Activated T-cell treated with anti-CD3 and anti-CD28 coated beads, Interleukin-2, amount 50 U/mL, for 24 hours (primary cell): ENCODE measurements at regions not wholly inside any gene's neighbourhood (a gene's known extent, or its start where the extent isn't known, plus 50 kb on each side); places are given as distances from the start of the nearest gene placed in this dataset.
"Not testable (repeated sequence)": the region's sequence is repeated elsewhere in the genome, so short reads cannot be mapped to it uniquely, and the experiment has no call there.

ENCODE experiments used
- DNase-seq: peaks from one replicate; pipeline ENCODE4 v3.0.0-alpha.2; 2020
- H3K27ac Mint-ChIP-seq: 2 replicates; pipeline ENCODE4 v1.8.0; 2020; ENCODE audit warnings: mild to moderate bottlenecking, mixed read lengths
- H3K27me3 Mint-ChIP-seq: 2 replicates; pipeline ENCODE4 v1.8.0; 2020; ENCODE audit warnings: mixed read lengths
- H3K36me3 Mint-ChIP-seq: 2 replicates; pipeline ENCODE4 v1.8.0; 2020; ENCODE audit warnings: low read depth, mixed read lengths
- H3K4me1 Mint-ChIP-seq: 2 replicates; pipeline ENCODE4 v1.8.0; 2020; ENCODE audit warnings: low read depth, mixed read lengths
- H3K4me3 Mint-ChIP-seq: 2 replicates; pipeline ENCODE4 v1.8.0; 2020; ENCODE audit warnings: mild to moderate bottlenecking, moderate library complexity, mixed read lengths
- H3K9me3 Mint-ChIP-seq: 2 replicates; pipeline ENCODE4 v1.8.0; 2020; ENCODE audit warnings: mixed read lengths

DNA sequence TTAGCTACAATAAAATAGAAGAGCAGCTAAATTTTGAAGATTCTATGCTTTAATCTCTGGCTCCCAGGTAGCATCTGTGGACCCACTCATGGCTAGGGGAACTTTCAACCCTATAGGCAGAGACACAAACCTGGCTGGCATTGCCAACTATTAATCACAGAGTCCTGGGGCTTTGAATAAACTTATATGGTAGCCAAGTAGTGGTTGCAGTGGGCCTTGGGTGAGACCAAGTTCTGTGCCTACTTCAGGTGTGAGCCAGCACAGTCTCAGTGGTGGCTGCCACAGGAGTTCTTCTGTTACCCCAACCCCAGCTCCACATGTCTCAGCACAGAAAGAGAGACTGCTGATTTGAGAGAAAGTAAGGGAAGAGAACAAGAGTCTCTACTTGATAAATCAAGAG, 1626.5 kb downstream of the SPATA31A7 start:
- not testable (repeated sequence) for H3K4me1 Mint-ChIP-seq, H3K9me3 Mint-ChIP-seq, DNase-seq, H3K36me3 Mint-ChIP-seq, H3K4me3 Mint-ChIP-seq, H3K27ac Mint-ChIP-seq
- peaks cover 39% of the 10 kb centered on the region for H3K27me3 Mint-ChIP-seq

DNA sequence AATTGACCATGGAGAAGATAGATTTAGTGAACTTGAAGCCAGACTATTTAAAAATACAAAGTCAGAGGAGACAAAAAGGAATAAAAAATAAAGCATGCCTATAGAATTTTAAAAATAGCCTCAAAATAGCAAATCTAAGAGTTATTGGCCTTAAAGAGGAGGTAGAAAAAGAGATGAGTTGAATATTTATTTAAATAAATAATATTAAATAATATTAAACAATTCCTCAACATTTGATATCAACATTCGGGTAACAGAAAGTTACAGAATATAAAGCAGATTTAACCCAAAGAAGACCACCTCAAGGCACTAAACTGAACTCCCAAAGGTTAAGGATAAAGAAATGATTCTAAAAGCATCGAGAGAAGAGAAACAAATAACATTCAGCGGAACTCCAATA, 1627.4 kb downstream of the SPATA31A7 start:
- not testable (repeated sequence) for DNase-seq, H3K27ac Mint-ChIP-seq, H3K4me1 Mint-ChIP-seq, H3K36me3 Mint-ChIP-seq, H3K4me3 Mint-ChIP-seq, H3K9me3 Mint-ChIP-seq
- H3K27me3 Mint-ChIP-seq = peaks cover 39% of the 10 kb centered on the region

DNA sequence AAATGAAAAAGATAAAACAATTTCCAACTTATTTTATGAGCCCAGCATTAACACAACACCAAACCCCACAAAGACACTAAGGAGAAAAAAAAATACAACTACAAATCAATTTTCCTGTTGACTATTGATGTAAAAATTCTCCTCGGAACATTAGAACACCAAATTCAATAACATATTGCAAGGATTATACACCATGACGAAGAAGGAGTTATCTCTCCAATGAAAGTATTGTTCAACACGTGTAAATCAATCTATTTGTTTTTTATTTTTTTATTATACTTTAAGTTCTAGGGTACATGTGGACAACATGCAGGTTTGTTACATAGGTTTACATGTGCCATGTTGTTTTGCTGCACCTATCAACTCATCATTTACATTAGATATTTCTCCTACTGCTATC, 1632.3 kb downstream of the SPATA31A7 start:
- peaks cover 21% of the 10 kb centered on the region for H3K27me3 Mint-ChIP-seq
- H3K36me3 Mint-ChIP-seq, H3K9me3 Mint-ChIP-seq, DNase-seq, H3K4me1 Mint-ChIP-seq, H3K4me3 Mint-ChIP-seq, H3K27ac Mint-ChIP-seq: not testable (repeated sequence)

DNA sequence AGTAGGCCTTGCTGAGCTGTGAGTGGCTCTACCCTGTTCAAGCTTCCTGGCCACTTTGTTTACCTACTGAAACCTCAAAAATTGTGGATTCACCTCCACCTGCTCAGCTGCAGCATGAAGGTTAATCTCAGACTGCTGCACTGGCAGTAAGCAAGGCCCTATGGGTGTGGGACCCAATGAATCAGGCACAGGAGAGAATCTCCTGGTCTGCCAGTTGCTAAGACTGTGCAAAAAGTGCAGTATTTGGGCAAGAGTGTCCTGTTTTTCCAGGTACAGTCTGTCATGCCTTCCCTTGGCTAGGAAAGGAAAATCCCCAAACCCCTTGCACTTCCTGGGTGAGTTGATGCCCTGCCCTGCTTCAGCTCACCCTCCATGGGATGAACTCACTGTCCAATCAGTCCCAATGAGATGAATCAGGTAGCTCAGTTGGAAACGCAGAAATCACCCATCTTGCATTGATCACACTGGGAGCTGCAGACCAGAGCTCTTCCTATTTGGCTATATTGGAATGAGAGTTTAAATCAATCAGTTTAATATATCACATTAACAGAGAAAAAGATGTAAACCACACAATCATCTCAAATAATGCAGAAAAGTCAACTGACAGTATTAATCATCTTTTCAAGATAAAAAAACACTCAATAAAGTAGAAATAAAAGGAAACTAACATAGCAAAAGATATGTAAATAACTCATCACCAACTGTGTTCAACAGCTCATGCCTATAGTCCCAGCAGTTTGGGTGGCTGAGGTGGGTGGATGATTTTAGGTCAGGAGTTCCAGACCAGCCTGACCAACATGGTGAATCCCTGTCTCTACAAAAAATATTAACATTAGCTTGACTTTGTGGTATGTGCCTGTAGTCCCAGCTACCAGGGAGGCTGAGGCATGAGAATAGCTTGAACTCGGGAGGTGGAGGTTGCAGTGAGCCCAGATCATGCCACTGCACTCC, 1638.4 kb downstream of the SPATA31A7 start:
- H3K36me3 Mint-ChIP-seq, H3K4me1 Mint-ChIP-seq, H3K4me3 Mint-ChIP-seq, H3K27ac Mint-ChIP-seq, H3K9me3 Mint-ChIP-seq, DNase-seq: not testable (repeated sequence)
- peaks cover 18% of the 10 kb centered on the region for H3K27me3 Mint-ChIP-seq

DNA sequence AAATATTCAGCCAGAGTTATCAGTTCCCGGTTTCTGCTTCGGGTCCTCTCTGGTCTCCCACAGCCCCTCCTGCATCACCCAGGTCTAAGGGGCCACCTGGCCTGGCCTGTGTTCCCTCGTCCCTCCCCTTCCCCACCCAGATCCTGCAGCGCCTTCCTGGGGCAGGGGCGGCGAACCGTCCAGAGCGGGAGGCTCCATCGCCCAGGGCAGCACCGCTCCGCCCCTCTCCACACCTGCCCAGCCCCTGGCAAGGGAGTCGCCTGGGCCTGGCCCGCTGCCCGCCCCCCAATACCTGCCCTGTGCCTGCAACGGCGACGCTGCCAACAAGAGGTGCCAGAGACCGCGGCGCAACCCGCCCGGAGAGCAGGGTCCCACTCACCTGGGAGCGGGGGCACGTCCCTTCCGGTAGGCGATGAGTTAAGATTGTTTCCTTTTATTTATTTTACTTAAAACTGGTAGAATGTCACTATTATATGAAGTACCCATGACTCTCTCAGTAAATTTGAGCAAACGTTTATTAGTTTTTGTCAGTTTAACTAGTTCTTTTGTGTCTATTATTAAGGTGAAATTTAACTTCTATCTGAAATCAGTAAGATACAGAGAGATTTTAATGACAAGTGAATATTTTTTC, 1641.1 kb downstream of the SPATA31A7 start:
- not testable (repeated sequence) for H3K4me1 Mint-ChIP-seq, H3K27ac Mint-ChIP-seq, H3K36me3 Mint-ChIP-seq, H3K4me3 Mint-ChIP-seq, DNase-seq, H3K9me3 Mint-ChIP-seq
- peaks cover 11% of the 10 kb centered on the region for H3K27me3 Mint-ChIP-seq

DNA sequence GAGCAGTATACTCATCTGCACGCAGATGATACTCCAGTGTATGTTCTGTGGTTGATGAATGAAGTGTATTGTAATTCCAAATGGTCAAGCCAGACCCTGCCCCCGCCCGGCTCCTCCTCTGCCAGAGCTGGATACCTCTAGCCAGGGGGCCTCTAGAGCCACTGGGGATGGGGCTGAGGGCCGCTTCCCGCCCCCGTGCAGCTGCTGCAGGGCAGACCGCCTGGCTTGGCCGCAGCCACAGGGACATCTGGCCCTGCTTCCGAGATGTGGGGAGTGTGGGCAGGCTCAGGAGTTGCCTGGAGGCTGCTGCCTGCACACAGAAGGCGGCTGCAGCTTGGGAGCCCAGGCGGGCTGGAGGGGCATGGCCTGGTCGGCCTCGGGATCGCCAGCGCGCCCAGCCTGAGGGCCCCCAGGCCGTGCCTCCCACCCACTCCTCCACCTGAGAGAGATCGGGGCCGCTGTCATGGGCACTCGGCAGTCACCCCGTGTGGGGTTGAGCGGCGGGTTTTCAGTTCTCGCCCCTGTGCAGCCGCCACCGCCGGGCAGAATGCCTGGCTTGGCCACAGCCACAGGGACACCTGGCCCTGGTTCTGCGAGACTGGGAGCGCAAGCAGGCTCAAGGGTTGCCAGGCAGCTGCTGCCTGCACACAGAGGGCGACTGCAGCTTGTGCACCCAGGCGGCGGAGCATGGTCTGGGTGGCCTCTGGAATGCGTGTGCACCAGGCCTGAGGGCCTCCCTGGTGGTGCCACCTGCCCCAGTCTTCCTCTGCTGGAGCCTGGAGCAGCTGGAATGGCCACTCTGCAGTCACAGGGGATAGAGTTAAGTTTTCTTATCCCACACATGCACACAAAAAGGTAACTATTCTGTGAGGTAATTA, 1643.7 kb downstream of the SPATA31A7 start:
- H3K27me3 Mint-ChIP-seq = peaks cover 11% of the 10 kb centered on the region
- not testable (repeated sequence) for H3K4me1 Mint-ChIP-seq, H3K9me3 Mint-ChIP-seq, DNase-seq, H3K4me3 Mint-ChIP-seq, H3K36me3 Mint-ChIP-seq, H3K27ac Mint-ChIP-seq

DNA sequence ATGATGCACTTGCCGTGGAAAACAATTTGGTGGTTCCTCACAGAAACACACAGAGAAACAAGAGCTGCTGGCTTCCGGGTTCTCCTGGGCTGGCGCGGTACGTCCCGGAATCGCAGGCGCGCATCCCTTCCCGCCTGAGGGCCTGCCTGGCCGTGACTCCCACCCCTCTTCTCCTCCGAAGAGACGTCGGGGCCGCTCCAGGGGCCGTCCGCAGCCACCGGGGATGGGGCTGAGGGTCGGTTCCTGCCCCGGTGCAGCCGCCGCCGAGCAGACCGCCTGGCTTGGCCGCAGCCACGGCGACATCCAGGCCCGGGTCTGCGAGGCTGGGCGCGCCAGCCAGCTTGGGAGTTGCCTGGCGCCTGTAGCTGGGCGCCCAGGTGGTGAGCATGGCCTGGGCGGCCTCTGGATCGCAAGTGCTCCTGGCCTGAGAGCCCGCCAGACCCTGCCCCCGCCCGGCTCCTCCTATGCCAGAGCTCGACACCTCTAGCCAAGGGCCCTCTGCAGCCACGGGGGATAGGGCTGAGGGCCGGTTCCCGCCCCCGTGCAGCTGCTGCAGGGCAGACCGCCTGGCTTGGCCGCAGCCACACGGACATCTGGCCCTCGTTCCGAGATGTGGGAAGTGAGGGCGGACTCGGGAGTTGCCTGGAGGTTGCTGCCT, 1647.5 kb downstream of the SPATA31A7 start:
- peaks cover 11% of the 10 kb centered on the region for H3K27me3 Mint-ChIP-seq
- H3K4me3 Mint-ChIP-seq = peak overlapping the region; percentile 61
- not testable (repeated sequence) for H3K9me3 Mint-ChIP-seq, H3K27ac Mint-ChIP-seq, H3K4me1 Mint-ChIP-seq, H3K36me3 Mint-ChIP-seq
- DNase-seq = peak; percentile 79

DNA sequence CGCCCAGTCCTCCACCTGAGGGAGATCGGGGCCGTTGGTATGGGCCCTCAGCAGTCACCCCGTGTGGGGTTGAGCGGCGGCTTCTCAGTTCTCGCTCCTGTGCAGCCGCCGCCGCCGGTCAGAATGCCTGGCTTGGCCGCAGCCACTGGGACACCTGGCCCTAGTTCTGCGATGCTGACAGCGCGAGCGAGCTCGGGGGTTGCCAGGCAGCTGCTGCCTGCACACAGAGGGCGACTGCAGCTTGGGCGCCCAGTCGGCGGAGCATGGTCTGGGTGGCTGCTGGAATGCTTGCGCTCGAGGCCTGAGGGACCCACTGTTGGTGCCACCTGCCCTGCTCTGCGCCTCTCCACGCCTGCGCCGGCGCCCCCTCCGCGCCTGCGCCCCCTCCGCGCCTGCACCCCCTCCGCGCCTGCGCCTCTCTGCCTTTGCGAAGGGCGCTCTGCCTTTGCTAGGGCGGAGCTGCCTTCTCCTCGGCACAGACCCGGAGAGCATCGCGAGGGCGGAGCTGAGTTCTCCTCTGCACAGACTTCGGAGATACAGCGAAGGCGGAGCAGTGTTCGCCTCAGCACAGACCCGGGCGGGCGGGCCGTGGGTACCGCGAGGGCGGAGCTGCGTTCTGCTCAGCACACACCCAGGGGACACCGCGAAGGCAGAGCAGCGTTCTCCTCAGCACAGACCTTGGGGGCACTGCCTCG, 1648.3 kb downstream of the SPATA31A7 start:
- peak; percentile 98 for DNase-seq
- Mint-ChIP-seq H3K27ac (peak overlapping the region; percentile 68), H3K4me3 (peak overlapping the region; percentile 72), H3K27me3 (peaks cover 19% of the 10 kb centered on the region)
- not testable (repeated sequence) for H3K36me3 Mint-ChIP-seq, H3K9me3 Mint-ChIP-seq, H3K4me1 Mint-ChIP-seq

DNA sequence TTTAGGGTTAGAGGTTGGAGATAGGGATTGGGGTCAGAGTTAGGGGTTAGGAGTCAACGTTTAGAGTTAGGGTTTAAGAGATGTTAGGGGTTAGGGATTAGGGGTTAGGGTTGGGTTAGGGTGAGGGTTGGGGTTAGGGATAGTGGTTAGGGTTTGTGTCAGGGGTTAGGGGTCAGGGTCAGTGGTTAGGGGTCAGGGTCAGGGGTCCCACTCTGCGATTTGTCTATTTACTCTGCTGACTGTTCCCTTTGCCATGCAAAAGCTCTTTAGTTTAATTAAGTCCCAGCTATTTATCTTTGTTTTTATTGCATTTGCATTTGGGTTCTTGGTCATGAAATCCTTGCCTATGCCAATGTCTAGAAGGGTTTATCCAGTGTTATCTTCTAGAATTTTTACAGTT, 1649.3 kb downstream of the SPATA31A7 start:
- peaks cover 21% of the 10 kb centered on the region for H3K27me3 Mint-ChIP-seq

DNA sequence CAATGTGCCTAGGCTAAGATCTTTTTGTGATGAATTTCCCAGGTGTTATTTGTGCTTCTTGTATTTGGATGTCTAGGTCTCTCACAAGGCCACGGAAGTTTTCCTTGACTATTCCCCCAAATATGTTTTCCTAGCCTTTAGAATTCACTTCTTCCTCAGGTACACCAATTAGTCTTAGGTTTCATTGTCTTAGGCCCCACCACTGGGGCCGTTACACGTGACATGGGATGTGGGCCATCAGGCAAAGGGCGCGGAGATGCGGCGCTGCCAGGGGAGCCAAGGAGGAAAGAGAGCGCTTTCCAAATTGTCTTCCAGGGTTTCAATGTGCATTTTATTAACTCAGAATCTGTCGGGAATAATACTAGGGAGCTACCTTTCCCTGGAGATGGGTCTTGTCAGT, 1653.3 kb downstream of the SPATA31A7 start:
- not testable (repeated sequence) for H3K4me3 Mint-ChIP-seq, H3K9me3 Mint-ChIP-seq, H3K36me3 Mint-ChIP-seq, H3K4me1 Mint-ChIP-seq, H3K27ac Mint-ChIP-seq, DNase-seq
- H3K27me3 Mint-ChIP-seq = peaks cover 21% of the 10 kb centered on the region

More for the DNA sequence above, 1649.3 kb downstream of the SPATA31A7 start:
- H3K9me3 Mint-ChIP-seq, H3K27ac Mint-ChIP-seq, H3K36me3 Mint-ChIP-seq, H3K4me3 Mint-ChIP-seq, H3K4me1 Mint-ChIP-seq, DNase-seq: not testable (repeated sequence)

DNA sequence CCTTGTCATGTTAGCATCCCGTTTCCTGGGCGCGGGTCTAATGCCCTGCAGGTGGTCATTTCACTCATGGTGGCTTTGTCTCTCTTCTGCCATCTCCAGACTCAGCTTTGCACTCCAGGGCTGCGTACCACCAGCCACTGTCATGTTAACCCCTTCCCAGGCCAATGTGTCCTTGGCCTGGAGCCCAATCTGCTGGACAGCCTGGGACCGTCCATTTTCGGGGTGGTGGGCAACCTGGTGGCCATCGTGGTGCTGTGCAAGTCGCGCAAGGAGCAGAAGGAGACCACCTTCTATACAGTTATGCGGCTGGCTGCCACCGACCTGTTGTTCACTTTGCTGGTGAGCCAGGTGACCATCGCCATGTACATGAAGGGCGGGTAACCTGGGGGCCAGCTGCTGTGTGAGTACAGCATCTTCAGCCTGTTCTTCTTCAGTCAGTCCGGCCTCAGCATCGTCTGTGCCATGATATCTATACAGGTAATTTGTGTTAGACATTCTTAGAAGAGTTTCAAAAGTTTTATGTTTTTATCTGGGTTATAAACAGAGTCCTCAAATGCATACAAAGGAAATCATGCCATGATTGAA, 1654.0 kb downstream of the SPATA31A7 start:
- not testable (repeated sequence) for H3K4me1 Mint-ChIP-seq, DNase-seq, H3K27ac Mint-ChIP-seq, H3K4me3 Mint-ChIP-seq, H3K36me3 Mint-ChIP-seq, H3K9me3 Mint-ChIP-seq
- H3K27me3 Mint-ChIP-seq = peaks cover 18% of the 10 kb centered on the region

DNA sequence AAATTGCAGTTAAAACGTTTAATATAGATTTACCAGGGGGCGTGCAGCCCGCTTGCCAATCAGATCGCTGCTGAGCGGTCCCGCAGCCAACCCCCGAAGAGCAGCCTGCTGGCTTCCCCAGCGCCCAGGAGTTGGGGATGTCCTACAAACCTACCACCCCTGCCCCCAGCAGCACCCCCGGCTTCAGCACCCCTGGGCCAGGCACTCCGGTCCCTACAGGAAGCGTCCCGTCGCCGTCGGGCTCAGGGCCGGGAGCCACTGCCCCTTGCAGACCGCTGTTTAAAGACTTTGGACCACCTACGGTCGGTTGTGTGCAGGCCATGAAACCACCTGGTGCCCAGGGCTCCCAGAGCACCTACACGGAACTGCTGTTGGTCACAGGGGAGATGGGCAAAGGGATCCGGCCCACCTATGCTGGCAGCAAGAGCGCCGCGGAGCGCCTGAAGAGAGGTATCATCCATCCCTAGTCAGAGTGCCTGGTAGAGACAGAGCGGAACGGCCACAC, 1654.9 kb downstream of the SPATA31A7 start:
- not testable (repeated sequence) for H3K9me3 Mint-ChIP-seq, H3K27ac Mint-ChIP-seq, H3K4me1 Mint-ChIP-seq, H3K36me3 Mint-ChIP-seq, DNase-seq
- H3K4me3 Mint-ChIP-seq = peak overlapping the region; percentile 27
- H3K27me3 Mint-ChIP-seq = peaks cover 18% of the 10 kb centered on the region

DNA sequence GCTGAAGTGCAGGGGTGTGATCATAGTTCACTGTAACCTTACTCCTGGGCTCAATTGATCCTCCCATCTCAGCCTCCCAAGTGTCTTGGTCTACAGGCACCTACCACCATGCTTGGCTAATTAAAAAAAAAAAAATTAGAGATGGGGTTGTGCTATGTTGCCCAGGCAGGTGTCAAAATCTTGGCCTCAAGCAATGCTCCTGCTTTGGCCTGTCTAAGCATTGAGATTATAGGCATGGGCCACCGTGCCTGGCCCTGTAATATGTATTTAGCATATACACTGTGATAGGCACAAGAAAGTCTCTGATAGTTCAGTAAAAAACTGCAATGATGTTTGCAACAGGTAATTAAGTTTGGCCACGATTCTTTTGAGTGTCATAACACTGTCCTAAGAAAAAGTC, 1658.4 kb downstream of the SPATA31A7 start:
- H3K9me3 Mint-ChIP-seq, H3K4me1 Mint-ChIP-seq, H3K27me3 Mint-ChIP-seq, H3K36me3 Mint-ChIP-seq, H3K4me3 Mint-ChIP-seq, H3K27ac Mint-ChIP-seq, DNase-seq: not testable (repeated sequence)
